Sigmoid colon (tissue), 6 donors: ENCODE measurements at regions not wholly inside any gene's neighbourhood (a gene's known extent, or its start where the extent isn't known, plus 50 kb on each side); places are given as distances from the start of the nearest gene placed in this dataset.

ENCODE experiments used
- DNase-seq: peaks from one replicate; pipeline ENCODE4 v3.0.0-alpha.2; 2019
- H3K27ac ChIP-seq, 4 donors: fragments of 200-600 bp; sonication (generic); one replicate each; pipeline ENCODE4 v1.5.1; 2016 to 2019; ENCODE audit warnings: mild to moderate bottlenecking in 1 of 4
- H3K27me3 ChIP-seq, 3 donors: fragments of 200-600 bp; sonication (generic); one replicate each; pipeline ENCODE4 v1.5.1; 2019; ENCODE audit warnings: mild to moderate bottlenecking in 1 of 3
- H3K36me3 ChIP-seq, 4 donors: fragments of 200-600 bp; sonication (generic); one replicate each; pipeline ENCODE4 v1.5.1; 2016 to 2019
- H3K4me1 ChIP-seq, 4 donors: fragments of 200-600 bp; sonication (generic); one replicate each; pipeline ENCODE4 v1.5.1; 2017 to 2019
- H3K4me3 ChIP-seq, 4 donors: fragments of 200-600 bp; sonication (generic); one replicate each; pipeline ENCODE4 v1.5.1; 2017 to 2019; ENCODE audit warnings: mild to moderate bottlenecking in 2 of 4, moderate library complexity in 1 of 4
- H3K9me3 ChIP-seq, 4 donors: fragments of 200-600 bp in 3 of 4; sonication (generic) in 3 of 4; one replicate each; pipeline versions ENCODE4 v1.5.1 to v1.6.1; 2013 to 2019
- CTCF ChIP-seq, 4 experiments: fragments of 450-650 bp in 3 of 4; fragments of 200-600 bp in 1 of 4; IDR thresholded peaks; one replicate each; pipeline ENCODE4 v1.5.1; 2016 to 2019; ENCODE audit warnings: antibody characterized with exemption in 4 of 4, mild to moderate bottlenecking in 3 of 4, moderate library complexity in 2 of 4
- EP300 ChIP-seq, 4 donors: sonication (generic); formaldehyde crosslinking; IDR thresholded peaks; one replicate each; pipeline ENCODE4 v1.6.1; 2017; ENCODE audit warnings: antibody characterized with exemption in 4 of 4
- POLR2A ChIP-seq, 2 donors: fragments of 450-650 bp; IDR thresholded peaks; one replicate each; pipeline ENCODE4 v1.6.1; 2016; ENCODE audit warnings: antibody characterized with exemption in 2 of 2, mild to moderate bottlenecking in 2 of 2, moderate library complexity in 2 of 2
- POLR2AphosphoS5 ChIP-seq, 4 donors: sonication (generic); formaldehyde crosslinking; IDR thresholded peaks; one replicate each; pipeline ENCODE4 v1.6.1; 2017; ENCODE audit warnings: antibody characterized with exemption in 4 of 4
- WGBS, 2 donors: extraction: QIAGEN DNeasy Blood & Tissue Kit; methylation state at CpG; one replicate each; pipeline ENCODE4 v1.1.7; 2013; 5-methylcytosine and 5-hydroxymethylcytosine counted together
- intact Hi-C: fragments of 100-400 bp; cut with DNase I; formaldehyde crosslinking; loops from one replicate; pipeline ENCODE4 v1.15.1; 2023
- donor health status: healthy with polysubstance abuse.
- donor health status: healthy.

- intact Hi-C loops, result no loop called here
- Histone ChIP-seq H3K9me3 (no peaks in the 10 kb centered on the region), H3K4me1 (peaks cover 0 to 12% (median 11%) of the 10 kb centered on the region in 4 donors), H3K27ac (no peak overlapping the region), H3K4me3 (no peak overlapping the region), H3K36me3 (no peaks in the 10 kb centered on the region), H3K27me3 (no peaks in the 10 kb centered on the region)
- no peak for DNase-seq
- TF ChIP-seq CTCF (IDR thresholded peaks at IDR 0.05) (no peak), POLR2A (IDR thresholded peaks at IDR 0.05) (no peak), EP300 (IDR thresholded peaks at IDR 0.05) (no peak), POLR2AphosphoS5 (IDR thresholded peaks at IDR 0.05) (no peak)
- 96% methylated on average over 8 of the region's 8 CpGs for WGBS, 2 donors
These were observed 169.9 kb downstream of the KTN1 start for GRCh38 chr14:55749946-55750345.

GRCh38 chr14:55752580-55753390 lies 172.8 kb downstream of the KTN1 start:
- H3K36me3 ChIP-seq, result no peaks in the 10 kb centered on the region
- 56 to 69% methylated on average over 7 of the region's 7 CpGs for WGBS, 2 donors
- H3K27me3 ChIP-seq, result no peaks in the 10 kb centered on the region
- TF ChIP-seq POLR2AphosphoS5 (IDR thresholded peaks at IDR 0.05) (peak in 1 of 4 donors; percentile 30), POLR2A (IDR thresholded peaks at IDR 0.05) (no peak)
- H3K4me1 ChIP-seq, result peaks cover 0 to 12% (median 11%) of the 10 kb centered on the region in 4 donors
- H3K27ac ChIP-seq, result no peak overlapping the region
- H3K9me3 ChIP-seq, result no peaks in the 10 kb centered on the region
- DNase-seq, result no peak
- H3K4me3 ChIP-seq, result no peak overlapping the region
- intact Hi-C loops, result no loop called here

- intact Hi-C loops, result no loop called here
- Histone ChIP-seq H3K36me3 (no peaks in the 10 kb centered on the region), H3K9me3 (no peaks in the 10 kb centered on the region), H3K4me3 (no peak overlapping the region), H3K4me1 (peaks cover 0 to 12% (median 11%) of the 10 kb centered on the region in 4 donors), H3K27ac (no peak overlapping the region), H3K27me3 (no peaks in the 10 kb centered on the region)
- TF ChIP-seq CTCF (IDR thresholded peaks at IDR 0.05) (no peak), EP300 (IDR thresholded peaks at IDR 0.05) (no peak), POLR2AphosphoS5 (IDR thresholded peaks at IDR 0.05) (no peak), POLR2A (IDR thresholded peaks at IDR 0.05) (no peak)
- 96 to 99% methylated on average over 2 of the region's 2 CpGs for WGBS, 2 donors
- DNase-seq, result no peak
These were observed 174.5 kb downstream of the KTN1 start for GRCh38 chr14:55754471-55754870.

DNA sequence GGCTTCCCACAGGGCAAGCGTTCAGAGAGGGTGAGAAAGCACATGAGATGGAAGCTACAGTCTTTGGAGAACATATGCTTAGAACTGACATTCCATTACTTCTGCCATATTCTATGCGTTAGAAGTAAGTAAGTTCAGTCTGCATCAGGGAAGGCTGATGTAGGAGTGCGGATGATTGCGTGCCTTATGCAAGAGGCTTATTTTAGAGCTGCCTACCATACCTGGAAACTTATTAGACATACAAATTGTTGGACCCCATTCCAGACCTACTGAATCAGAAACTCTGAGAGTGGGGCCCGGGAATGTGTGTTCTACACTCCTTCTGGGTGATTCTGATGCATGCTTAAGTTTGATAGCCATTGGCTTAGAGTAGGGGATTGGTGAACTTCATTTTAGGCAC lies 174.9 kb downstream of the KTN1 start:
- no peaks in the 10 kb centered on the region for H3K9me3 ChIP-seq
- no peak for DNase-seq
- 96 to 97% methylated on average over 5 of the region's 5 CpGs for WGBS, 2 donors
- H3K4me3 ChIP-seq, result no peak overlapping the region
- H3K4me1 ChIP-seq, result peaks cover 0 to 12% (median 11%) of the 10 kb centered on the region in 4 donors
- H3K27me3 ChIP-seq, result no peaks in the 10 kb centered on the region
- intact Hi-C loops, result no loop called here
- no peaks in the 10 kb centered on the region for H3K36me3 ChIP-seq
- no peak overlapping the region for H3K27ac ChIP-seq
- TF ChIP-seq POLR2AphosphoS5 (IDR thresholded peaks at IDR 0.05) (no peak), CTCF (IDR thresholded peaks at IDR 0.05) (no peak), POLR2A (IDR thresholded peaks at IDR 0.05) (no peak), EP300 (IDR thresholded peaks at IDR 0.05) (no peak)

DNA sequence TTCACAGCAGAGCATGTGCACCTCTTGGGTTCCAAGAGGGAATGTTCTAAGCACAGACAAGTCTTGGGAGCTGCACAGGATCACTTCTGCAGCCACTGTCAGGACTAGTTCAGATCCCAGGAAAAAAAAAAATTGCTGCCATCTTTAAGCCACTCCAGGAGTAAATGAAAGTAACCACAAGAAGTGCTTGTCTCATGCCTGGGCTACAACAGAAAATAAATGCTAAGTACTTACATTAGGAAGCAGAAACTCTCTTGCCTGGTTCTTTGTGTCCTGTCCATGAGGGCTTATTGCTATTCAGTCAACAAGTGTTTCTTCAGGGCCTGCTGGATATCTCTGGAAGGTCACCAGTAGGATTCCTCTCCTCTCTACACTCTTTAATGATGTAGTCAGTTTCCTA lies 176.1 kb downstream of the KTN1 start:
- intact Hi-C loops, result no loop called here
- no peaks in the 10 kb centered on the region for H3K27me3 ChIP-seq
- no peak for DNase-seq
- H3K4me3 ChIP-seq, result no peak overlapping the region
- H3K27ac ChIP-seq, result no peak overlapping the region
- peaks cover 0 to 12% (median 11%) of the 10 kb centered on the region in 4 donors for H3K4me1 ChIP-seq
- H3K9me3 ChIP-seq, result no peaks in the 10 kb centered on the region
- H3K36me3 ChIP-seq, result no peaks in the 10 kb centered on the region
- no peak for TF ChIP-seq POLR2AphosphoS5 (IDR thresholded peaks at IDR 0.05)
- no peak for TF ChIP-seq POLR2A (IDR thresholded peaks at IDR 0.05)
- no peak for TF ChIP-seq CTCF (IDR thresholded peaks at IDR 0.05)
